ENCODE measurements at regions not wholly inside any gene's neighbourhood (a gene's known extent, or its start where the extent isn't known, plus 50 kb on each side); places are given as distances from the start of the nearest gene placed in this dataset.

DNA sequence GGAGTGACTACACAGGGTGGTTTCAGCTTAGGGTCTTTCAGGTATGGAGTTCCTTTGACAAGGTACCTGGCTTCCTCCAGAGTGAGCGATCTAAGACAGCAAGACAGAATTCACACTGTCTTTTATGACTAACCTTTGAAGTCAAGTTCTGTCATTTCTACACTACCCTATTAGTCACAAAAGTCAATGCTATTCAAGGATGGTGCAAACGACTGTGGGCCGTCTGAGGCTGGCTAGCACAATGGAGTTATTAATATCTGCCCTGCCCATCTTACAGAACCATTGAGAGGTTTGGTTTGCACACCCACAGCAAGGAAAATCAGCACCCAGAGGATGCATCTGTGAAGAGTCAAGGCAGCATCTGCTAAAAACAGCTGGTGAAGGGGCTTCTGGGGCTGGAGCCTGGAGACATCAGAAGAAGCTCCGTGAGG lies 62.9 kb upstream of the XCR1 start:
- no peak for DNase-seq (ENCODE audit: low read depth in 2 of 2)

- DNase-seq (ENCODE audit: low read depth in 2 of 2), result no peak
These were observed 62.1 kb upstream of the XCR1 start for GRCh38 chr3:46089237-46090011.

DNA sequence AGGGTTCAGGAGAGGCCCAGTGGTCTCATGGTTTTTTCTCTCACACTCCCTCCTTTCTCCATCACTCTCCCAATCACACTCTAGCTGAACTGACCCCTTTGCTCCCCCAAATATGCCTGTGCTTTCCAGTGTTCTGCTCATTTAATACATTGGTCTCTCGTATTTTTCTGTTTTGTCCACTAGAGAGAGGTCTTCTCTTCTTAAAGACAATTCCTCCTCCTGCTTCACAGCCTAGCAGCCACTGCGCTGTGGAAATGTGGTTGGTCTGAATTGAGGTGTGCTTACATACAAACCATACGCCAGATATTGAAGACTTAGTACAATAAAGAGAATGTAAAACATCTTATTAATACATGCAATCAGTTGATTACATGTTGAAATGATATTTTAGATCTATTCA lies 60.6 kb upstream of the XCR1 start:
- no peak for DNase-seq (ENCODE audit: low read depth in 2 of 2)

GRCh38 chr3:46086986-46087385 lies 59.7 kb upstream of the XCR1 start:
- DNase-seq (ENCODE audit: low read depth in 2 of 2), result no peak

GRCh38 chr3:46086083-46086437 lies 58.8 kb upstream of the XCR1 start:
- no peak for DNase-seq (ENCODE audit: low read depth in 2 of 2)

DNA sequence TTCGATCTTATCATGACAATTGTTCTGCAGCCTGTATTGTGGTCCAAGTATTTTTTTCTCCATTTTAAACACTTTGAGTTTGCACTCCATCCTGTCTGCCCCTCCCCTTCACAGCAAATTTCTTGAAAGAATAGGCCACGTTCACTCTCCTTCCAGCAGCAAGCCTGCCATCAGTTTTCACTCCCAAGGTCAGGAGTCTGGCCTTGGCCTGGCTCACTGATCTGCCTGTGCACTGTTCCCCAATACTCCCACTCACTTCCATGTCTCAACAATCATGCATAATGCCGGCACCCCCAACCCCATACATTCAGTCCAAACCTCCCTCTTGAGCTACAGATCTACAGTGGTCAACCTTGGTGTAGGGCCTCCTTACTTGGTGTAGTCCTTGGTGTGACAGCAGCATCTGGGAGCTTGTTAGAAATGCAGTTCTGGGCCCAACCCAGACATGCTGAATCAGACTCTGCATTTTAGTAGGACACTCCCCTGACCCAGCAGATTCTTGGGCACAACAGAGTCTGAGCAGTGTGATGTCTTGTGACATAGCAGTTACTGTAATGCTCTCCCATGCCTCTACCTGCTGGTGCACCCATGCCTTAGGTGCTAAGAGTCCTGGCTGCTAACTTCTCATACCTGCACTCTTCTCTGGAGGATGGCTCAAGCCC lies 58.3 kb upstream of the XCR1 start:
- DNase-seq (ENCODE audit: low read depth in 2 of 2), result no peak

DNA sequence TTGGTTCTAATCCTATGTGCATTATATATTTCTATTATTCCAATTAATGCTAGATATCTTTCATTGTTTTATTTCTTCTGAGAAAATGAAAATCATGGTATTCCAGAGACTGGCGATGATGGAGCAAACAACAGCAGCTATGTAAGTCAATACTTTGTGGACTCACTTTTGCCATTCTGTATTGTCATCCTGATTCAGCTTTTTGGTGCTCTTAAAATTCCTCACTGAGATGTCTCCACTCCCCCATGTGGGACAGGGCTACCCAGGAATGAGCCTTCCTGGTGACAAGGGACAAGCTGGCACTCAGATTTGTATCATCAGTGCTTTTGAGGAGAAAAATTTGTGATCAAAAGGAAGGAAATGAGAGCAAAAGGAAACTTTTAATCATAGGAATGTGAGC lies 56.7 kb upstream of the XCR1 start:
- DNase-seq (ENCODE audit: low read depth in 2 of 2), result no peak

DNA sequence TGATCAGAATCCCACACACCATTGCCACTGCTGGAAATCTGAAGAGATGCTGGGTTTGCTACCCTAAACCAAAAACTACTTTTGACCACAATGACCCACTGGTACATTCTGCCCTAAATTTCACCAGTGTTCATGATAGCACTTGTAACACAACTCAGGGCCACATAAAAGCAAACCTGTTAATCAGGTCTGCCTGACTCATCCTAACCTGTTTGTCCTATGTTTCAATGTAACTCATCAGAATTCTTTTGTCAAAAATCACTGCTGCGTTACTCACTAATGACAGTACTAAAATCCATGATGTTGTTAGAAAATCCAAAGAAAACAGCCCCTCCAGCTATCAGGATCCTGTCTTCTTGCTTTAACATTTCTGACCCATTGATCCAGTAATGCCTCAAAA lies 55.6 kb upstream of the XCR1 start:
- no peak for DNase-seq (ENCODE audit: low read depth in 2 of 2)

DNA sequence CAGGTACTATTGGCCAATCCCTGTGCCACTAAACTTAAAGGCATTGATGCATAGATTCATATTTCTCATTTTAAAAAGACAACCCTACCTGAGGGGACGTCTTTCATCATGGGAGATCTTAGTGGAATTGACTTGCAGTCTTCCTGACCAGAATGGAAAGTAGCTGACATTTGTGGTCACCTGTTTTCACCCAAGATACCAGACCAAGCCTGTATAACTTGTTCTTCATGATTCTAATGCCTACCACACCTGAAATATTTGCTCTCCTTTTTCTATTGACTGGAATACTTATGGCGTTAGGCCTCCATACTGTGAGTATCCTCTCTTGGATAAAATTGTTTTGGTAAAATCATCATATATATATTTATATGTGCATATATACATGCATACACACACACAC lies 54.7 kb upstream of the XCR1 start:
- no peak for DNase-seq (ENCODE audit: low read depth in 2 of 2)

GRCh38 chr3:46080969-46081345 lies 53.7 kb upstream of the XCR1 start:
- no peak for DNase-seq (ENCODE audit: low read depth in 2 of 2)

- DNase-seq (ENCODE audit: low read depth in 2 of 2), result no peak
These were observed 53.1 kb upstream of the XCR1 start for GRCh38 chr3:46080124-46080968.

- peak; percentile 75 to 85 for DNase-seq (ENCODE audit: low read depth in 2 of 2)
These were observed 51.6 kb upstream of the XCR1 start for GRCh38 chr3:46078712-46079400.
